Type B pancreatic cell (in vitro differentiated cells): ENCODE measurements at regions not wholly inside any gene's neighbourhood (a gene's known extent, or its start where the extent isn't known, plus 50 kb on each side); places are given as distances from the start of the nearest gene placed in this dataset.

Experiments
- DNase-seq: peaks from one replicate; pipeline ENCODE4 v3.0.0; 2021; ENCODE audit warnings: mixed read lengths; ENCODE audit not compliant: unreplicated experiment; ENCODE audit errors: extremely low spot score
- H3K27ac Mint-ChIP-seq: 2 replicates; pipeline ENCODE4 v1.8.0; 2021; ENCODE audit warnings: mild to moderate bottlenecking, mixed read lengths
- H3K27me3 Mint-ChIP-seq: 2 replicates; pipeline ENCODE4 v1.8.0; 2021; ENCODE audit warnings: mixed read lengths
- H3K36me3 Mint-ChIP-seq: 2 replicates; pipeline ENCODE4 v1.8.0; 2021; ENCODE audit warnings: mixed read lengths
- H3K4me1 Mint-ChIP-seq: one replicate; pipeline ENCODE4 v1.8.0; 2021; ENCODE audit warnings: mixed read lengths; ENCODE audit not compliant: unreplicated experiment
- H3K4me3 Mint-ChIP-seq: 2 replicates; pipeline ENCODE4 v1.8.0; 2021; ENCODE audit warnings: mild to moderate bottlenecking, mixed read lengths
- H3K9me3 Mint-ChIP-seq: 2 replicates; pipeline ENCODE4 v1.8.0; 2021; ENCODE audit warnings: mixed read lengths
- TF ChIP-seq, protein P1 (sequence below): fragments of 200-600 bp; sonication (generic); conservative IDR thresholded peaks from 2 replicates; pipeline ENCODE4 v1.5.0; 2021; ENCODE audit warnings: antibody characterized with exemption, mild to moderate bottlenecking

DNA sequence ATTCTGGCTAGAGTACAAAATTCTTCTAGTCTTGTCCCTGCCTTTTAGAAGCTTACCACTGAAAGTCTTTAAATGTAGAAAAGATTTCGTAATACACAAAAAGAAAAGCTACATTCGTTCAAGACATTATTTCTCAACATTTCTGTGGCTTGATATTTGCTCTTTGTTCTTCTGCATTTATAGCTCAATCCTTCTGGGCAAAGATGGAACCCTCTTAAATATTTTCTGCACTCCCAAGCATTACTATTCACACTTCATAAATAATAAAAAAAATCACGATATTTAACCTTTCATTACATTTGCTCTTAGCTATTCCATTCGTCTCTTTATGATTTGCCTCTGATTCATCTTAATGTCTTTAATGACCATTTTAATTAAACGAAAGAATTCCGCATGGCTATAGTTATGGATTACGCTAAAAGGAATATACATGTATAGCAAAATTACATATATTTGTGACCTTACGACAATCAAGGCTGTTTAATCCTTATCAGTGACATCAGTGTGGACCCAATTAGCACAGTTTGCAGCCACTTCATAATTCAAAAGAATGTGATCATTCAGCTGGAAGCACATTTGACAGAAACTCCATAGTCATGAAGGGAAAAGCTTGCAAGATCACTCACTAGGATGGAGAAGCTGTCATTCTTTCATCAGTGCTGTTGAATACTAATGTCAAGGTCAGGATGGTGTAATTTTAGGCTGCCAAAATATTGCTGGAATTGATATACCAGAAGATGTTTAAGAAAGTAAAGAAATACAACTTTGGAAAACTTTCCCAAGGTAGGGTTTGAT, 1075.0 kb upstream of the TENM3 start:
- H3K4me1 Mint-ChIP-seq = peaks cover 2% of the 10 kb centered on the region
- no peak overlapping the region for H3K27ac Mint-ChIP-seq
- H3K4me3 Mint-ChIP-seq = no peak overlapping the region
- no peak for DNase-seq
- no peaks in the 10 kb centered on the region for H3K27me3 Mint-ChIP-seq
- H3K36me3 Mint-ChIP-seq = no peaks in the 10 kb centered on the region
- TF ChIP-seq, protein P1, sequence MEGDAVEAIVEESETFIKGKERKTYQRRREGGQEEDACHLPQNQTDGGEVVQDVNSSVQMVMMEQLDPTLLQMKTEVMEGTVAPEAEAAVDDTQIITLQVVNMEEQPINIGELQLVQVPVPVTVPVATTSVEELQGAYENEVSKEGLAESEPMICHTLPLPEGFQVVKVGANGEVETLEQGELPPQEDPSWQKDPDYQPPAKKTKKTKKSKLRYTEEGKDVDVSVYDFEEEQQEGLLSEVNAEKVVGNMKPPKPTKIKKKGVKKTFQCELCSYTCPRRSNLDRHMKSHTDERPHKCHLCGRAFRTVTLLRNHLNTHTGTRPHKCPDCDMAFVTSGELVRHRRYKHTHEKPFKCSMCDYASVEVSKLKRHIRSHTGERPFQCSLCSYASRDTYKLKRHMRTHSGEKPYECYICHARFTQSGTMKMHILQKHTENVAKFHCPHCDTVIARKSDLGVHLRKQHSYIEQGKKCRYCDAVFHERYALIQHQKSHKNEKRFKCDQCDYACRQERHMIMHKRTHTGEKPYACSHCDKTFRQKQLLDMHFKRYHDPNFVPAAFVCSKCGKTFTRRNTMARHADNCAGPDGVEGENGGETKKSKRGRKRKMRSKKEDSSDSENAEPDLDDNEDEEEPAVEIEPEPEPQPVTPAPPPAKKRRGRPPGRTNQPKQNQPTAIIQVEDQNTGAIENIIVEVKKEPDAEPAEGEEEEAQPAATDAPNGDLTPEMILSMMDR = no peak
- H3K9me3 Mint-ChIP-seq = no peaks in the 10 kb centered on the region

- DNase-seq = no peak
- TF ChIP-seq, protein P1 = no peak
- H3K4me1 Mint-ChIP-seq = peaks cover 6% of the 10 kb centered on the region
- no peaks in the 10 kb centered on the region for H3K27me3 Mint-ChIP-seq
- H3K9me3 Mint-ChIP-seq = peaks cover 4% of the 10 kb centered on the region
- no peak overlapping the region for H3K27ac Mint-ChIP-seq
- H3K36me3 Mint-ChIP-seq = no peaks in the 10 kb centered on the region
- no peak overlapping the region for H3K4me3 Mint-ChIP-seq
Measured at GRCh38 chr4:181173046-181173445, 1070.2 kb upstream of the TENM3 start.

DNA sequence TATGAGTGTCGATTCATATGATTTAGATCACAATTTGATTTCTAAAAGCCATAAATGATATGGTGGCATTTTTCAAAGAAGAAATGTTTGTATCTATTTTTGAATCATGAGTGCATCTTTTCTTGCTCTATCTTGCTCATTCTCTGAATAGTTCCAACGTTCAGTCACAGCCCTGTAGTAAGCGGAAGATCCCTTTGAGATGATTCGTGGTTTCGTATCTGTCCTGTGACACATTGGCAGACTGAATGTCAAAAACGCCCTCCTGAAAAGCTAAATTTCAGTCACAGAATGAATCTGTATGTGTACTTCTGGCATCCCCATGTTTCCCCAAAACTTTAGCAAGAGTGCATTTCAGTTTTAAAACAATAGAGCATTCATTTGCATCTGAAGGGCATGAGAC, 1066.9 kb upstream of the TENM3 start:
- Mint-ChIP-seq H3K27me3 (no peaks in the 10 kb centered on the region), H3K4me1 (peaks cover 11% of the 10 kb centered on the region), H3K9me3 (peaks cover 4% of the 10 kb centered on the region), H3K36me3 (no peaks in the 10 kb centered on the region), H3K27ac (no peak overlapping the region), H3K4me3 (no peak overlapping the region)
- no peak for DNase-seq
- TF ChIP-seq, protein P1 = no peak

DNA sequence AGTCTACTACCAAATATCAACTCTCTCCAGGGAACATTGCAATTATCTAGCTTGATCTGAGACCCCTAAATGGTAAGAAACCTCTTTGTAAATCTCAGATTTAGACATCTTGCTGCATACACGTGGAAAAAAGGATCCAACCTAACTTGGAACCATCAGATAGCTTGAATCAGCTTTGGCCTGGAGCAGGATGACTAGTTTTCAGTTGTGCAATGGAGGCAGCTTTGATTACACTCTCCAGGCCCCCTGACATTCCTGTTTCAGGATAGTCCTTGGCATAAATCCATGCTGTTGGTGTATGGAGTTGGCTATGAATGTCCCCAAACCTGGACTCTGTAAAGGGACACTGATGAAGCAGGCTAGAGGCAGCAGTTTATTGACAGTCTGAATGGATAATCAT, 1061.9 kb upstream of the TENM3 start:
- H3K4me3 Mint-ChIP-seq = no peak overlapping the region
- no peak overlapping the region for H3K27ac Mint-ChIP-seq
- H3K4me1 Mint-ChIP-seq = peaks cover 7% of the 10 kb centered on the region
- peaks cover 6% of the 10 kb centered on the region for H3K9me3 Mint-ChIP-seq
- TF ChIP-seq, protein P1 = no peak
- H3K36me3 Mint-ChIP-seq = no peaks in the 10 kb centered on the region
- DNase-seq = no peak
- no peaks in the 10 kb centered on the region for H3K27me3 Mint-ChIP-seq

GRCh38 chr4:181189751-181190150, 1053.5 kb upstream of the TENM3 start:
- peaks cover 5% of the 10 kb centered on the region for H3K4me1 Mint-ChIP-seq
- H3K36me3 Mint-ChIP-seq = no peaks in the 10 kb centered on the region
- H3K27ac Mint-ChIP-seq = no peak overlapping the region

More at GRCh38 chr4:181189751-181190150, 1053.5 kb upstream of the TENM3 start:
- H3K27me3 Mint-ChIP-seq = no peaks in the 10 kb centered on the region
- H3K9me3 Mint-ChIP-seq = peaks cover 15% of the 10 kb centered on the region
- no peak for DNase-seq
- H3K4me3 Mint-ChIP-seq = no peak overlapping the region
- TF ChIP-seq, protein P1 = no peak
